Subcutaneous abdominal adipose tissue (tissue), 5 donors: ENCODE measurements at regions not wholly inside any gene's neighbourhood (a gene's known extent, or its start where the extent isn't known, plus 50 kb on each side); places are given as distances from the start of the nearest gene placed in this dataset.

Experiments used
- H3K27ac ChIP-seq: one replicate; pipeline ENCODE4 v1.7.0; 2013; ENCODE audit warnings: low read depth, mild to moderate bottlenecking, inconsistent platforms, low read length, moderate library complexity
- H3K27me3 ChIP-seq, 5 donors: one replicate each; pipeline ENCODE4 v1.7.0; 2013; ENCODE audit warnings: low read length in 5 of 5, inconsistent platforms in 1 of 5; ENCODE audit not compliant: control insufficient read depth in 5 of 5, insufficient read depth in 4 of 5
- H3K36me3 ChIP-seq, 5 donors: one replicate each; pipeline ENCODE4 v1.7.0; 2013; ENCODE audit warnings: low read length in 5 of 5; ENCODE audit not compliant: control insufficient read depth in 5 of 5, insufficient read depth in 5 of 5
- H3K4me1 ChIP-seq, 5 donors: one replicate each; pipeline ENCODE4 v1.7.0; 2013; ENCODE audit warnings: low read length in 5 of 5, mild to moderate bottlenecking in 3 of 5, moderate library complexity in 1 of 5; ENCODE audit not compliant: control insufficient read depth in 5 of 5, insufficient read depth in 5 of 5
- H3K4me3 ChIP-seq, 5 donors: one replicate each; pipeline ENCODE4 v1.7.0; 2013; ENCODE audit warnings: low read length in 5 of 5, low read depth in 1 of 5
- H3K9ac ChIP-seq, 5 donors: one replicate each; pipeline ENCODE4 v1.7.0; 2013; ENCODE audit warnings: low read length in 5 of 5, mild to moderate bottlenecking in 4 of 5, moderate library complexity in 3 of 5
- H3K9me3 ChIP-seq, 5 donors: one replicate each; pipeline ENCODE4 v1.7.0; 2013; ENCODE audit warnings: low read length in 5 of 5; ENCODE audit not compliant: control insufficient read depth in 5 of 5
- donor health status: healthy.
- donor health status: healthy.
- donor health status: healthy.
- donor health status: healthy.
- donor health status: healthy.

- no peak overlapping the region for H3K27ac ChIP-seq
- no peak overlapping the region for H3K9ac ChIP-seq
- H3K9me3 ChIP-seq = no peaks in the 10 kb centered on the region
- H3K27me3 ChIP-seq = no peaks in the 10 kb centered on the region
- H3K4me1 ChIP-seq = peaks cover 17 to 27% (median 21%) of the 10 kb centered on the region in 5 donors
- no peak overlapping the region for H3K4me3 ChIP-seq
- H3K36me3 ChIP-seq = no peaks in the 10 kb centered on the region
Observed at GRCh38 chr7:16060502-16060901, 360.8 kb downstream of the CRPPA start.

GRCh38 chr7:16055263-16055976 lies 365.9 kb downstream of the CRPPA start:
- H3K36me3 ChIP-seq = no peaks in the 10 kb centered on the region
- H3K27me3 ChIP-seq = no peaks in the 10 kb centered on the region
- no peak overlapping the region for H3K27ac ChIP-seq
- no peaks in the 10 kb centered on the region for H3K9me3 ChIP-seq
- H3K4me1 ChIP-seq = peaks cover 0 to 12% (median 0%) of the 10 kb centered on the region in 5 donors
- no peak overlapping the region for H3K4me3 ChIP-seq
- no peak overlapping the region for H3K9ac ChIP-seq

GRCh38 chr7:16051561-16052255 lies 365.2 kb upstream of the MEOX2 start:
- H3K4me1 ChIP-seq = peaks cover 0 to 12% (median 0%) of the 10 kb centered on the region in 5 donors

DNA sequence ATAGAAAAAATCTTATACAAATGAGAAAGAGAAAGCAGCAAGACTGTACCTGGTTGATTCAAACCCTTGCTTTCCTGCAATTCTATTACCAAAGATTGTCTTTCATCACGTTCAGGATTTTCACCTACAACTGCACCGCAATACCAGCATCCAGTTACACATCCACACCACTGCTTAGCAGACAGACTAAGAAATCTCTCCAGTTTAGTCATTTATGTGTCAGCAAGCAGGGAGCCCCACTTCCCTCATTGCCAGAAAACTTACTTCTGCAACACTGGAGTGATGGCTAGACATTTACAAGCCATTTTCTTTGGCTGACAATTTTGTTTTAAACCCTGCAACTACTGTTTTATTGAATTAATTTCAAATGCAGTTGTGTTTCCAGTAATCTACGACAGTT lies 359.6 kb upstream of the MEOX2 start:
- H3K4me3 ChIP-seq = no peak overlapping the region
- no peaks in the 10 kb centered on the region for H3K36me3 ChIP-seq
- no peak overlapping the region for H3K9ac ChIP-seq
- no peaks in the 10 kb centered on the region for H3K4me1 ChIP-seq
- no peaks in the 10 kb centered on the region for H3K27me3 ChIP-seq
- H3K9me3 ChIP-seq = no peaks in the 10 kb centered on the region
- H3K27ac ChIP-seq = no peak overlapping the region

More at GRCh38 chr7:16051561-16052255, 365.2 kb upstream of the MEOX2 start:
- Histone ChIP-seq H3K4me3 (no peak overlapping the region), H3K27ac (no peak overlapping the region), H3K9me3 (no peaks in the 10 kb centered on the region), H3K9ac (no peak overlapping the region), H3K36me3 (no peaks in the 10 kb centered on the region), H3K27me3 (no peaks in the 10 kb centered on the region)

GRCh38 chr7:16045296-16045695 lies 358.8 kb upstream of the MEOX2 start:
- Histone ChIP-seq H3K4me3 (no peak overlapping the region), H3K9me3 (no peaks in the 10 kb centered on the region), H3K27ac (no peak overlapping the region), H3K27me3 (no peaks in the 10 kb centered on the region), H3K9ac (no peak overlapping the region), H3K36me3 (no peaks in the 10 kb centered on the region), H3K4me1 (no peaks in the 10 kb centered on the region)

- Histone ChIP-seq H3K36me3 (no peaks in the 10 kb centered on the region), H3K4me3 (no peak overlapping the region), H3K9me3 (no peaks in the 10 kb centered on the region), H3K27ac (no peak overlapping the region), H3K9ac (no peak overlapping the region), H3K4me1 (no peaks in the 10 kb centered on the region), H3K27me3 (no peaks in the 10 kb centered on the region)
Observed at GRCh38 chr7:16044645-16045044, 358.2 kb upstream of the MEOX2 start.

DNA sequence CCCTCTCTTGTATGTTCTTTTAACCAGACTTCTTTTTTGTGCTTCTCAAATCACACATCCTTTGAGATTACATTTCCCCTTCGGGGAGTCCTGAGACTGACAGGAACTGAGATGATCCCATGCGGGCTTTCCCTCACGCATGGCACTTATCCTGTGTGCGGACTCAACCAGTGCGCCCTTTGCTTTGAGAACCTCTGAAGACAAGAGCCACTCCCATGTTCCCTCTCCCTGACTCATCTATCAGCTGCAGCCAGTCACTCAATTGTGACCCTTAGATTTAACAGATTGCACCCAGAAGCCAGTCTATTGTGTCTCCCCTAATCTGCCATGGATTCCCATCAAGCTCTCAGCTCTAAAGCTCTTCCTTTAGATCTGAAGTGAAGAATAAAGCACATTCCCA lies 353.9 kb upstream of the MEOX2 start:
- Histone ChIP-seq H3K27me3 (no peaks in the 10 kb centered on the region), H3K9me3 (no peaks in the 10 kb centered on the region), H3K9ac (peak overlapping the region in 1 of 5 donors; percentile 14), H3K36me3 (no peaks in the 10 kb centered on the region), H3K27ac (no peak overlapping the region), H3K4me1 (no peaks in the 10 kb centered on the region), H3K4me3 (no peak overlapping the region)

GRCh38 chr7:16038906-16039305 lies 352.4 kb upstream of the MEOX2 start:
- no peaks in the 10 kb centered on the region for H3K9me3 ChIP-seq
- no peak overlapping the region for H3K27ac ChIP-seq
- no peaks in the 10 kb centered on the region for H3K4me1 ChIP-seq
- H3K27me3 ChIP-seq = no peaks in the 10 kb centered on the region
- no peak overlapping the region for H3K4me3 ChIP-seq
- H3K9ac ChIP-seq = no peak overlapping the region
- no peaks in the 10 kb centered on the region for H3K36me3 ChIP-seq

DNA sequence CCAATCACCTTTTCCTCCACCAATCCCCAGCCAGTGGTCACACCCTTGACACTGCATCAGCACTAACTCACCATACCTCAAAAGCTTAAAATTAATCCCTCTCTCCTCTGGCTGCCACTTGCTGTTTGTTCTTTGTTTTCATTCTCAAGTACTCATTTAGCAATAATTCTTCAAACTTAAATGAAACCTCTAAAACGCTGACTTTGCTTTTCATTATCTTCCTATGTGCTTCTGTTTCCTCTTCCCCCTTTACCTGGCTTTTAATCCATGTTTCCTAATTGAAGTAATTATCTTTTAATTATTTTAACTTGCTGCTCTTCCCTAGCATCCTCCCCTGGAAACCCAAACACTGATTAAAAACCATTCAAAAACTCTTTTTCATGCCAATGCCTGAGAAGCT lies 348.9 kb upstream of the MEOX2 start:
- Histone ChIP-seq H3K27me3 (no peaks in the 10 kb centered on the region), H3K4me1 (no peaks in the 10 kb centered on the region), H3K27ac (no peak overlapping the region), H3K36me3 (no peaks in the 10 kb centered on the region), H3K4me3 (no peak overlapping the region), H3K9ac (no peak overlapping the region), H3K9me3 (no peaks in the 10 kb centered on the region)

DNA sequence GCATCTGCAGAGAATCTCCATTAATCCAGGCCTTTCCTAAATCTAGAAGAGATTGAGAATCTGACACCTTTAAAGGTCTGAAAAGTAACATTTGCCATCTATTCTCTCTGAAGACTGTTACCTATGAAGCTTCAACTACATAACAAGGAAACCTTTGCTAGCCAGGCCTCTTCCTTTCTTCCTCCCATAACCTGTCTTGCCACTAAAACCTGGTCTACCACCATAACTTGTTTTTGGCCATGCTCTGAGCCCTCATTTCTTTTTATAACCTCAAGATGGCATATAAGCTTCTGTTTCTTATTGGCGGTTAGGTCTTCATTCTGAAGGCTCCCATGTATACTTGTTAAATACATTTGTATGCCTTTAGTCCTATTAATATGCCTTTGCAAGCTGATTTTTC lies 348.4 kb upstream of the MEOX2 start:
- H3K27me3 ChIP-seq = no peaks in the 10 kb centered on the region
- no peak overlapping the region for H3K4me3 ChIP-seq
- H3K9me3 ChIP-seq = no peaks in the 10 kb centered on the region
- no peaks in the 10 kb centered on the region for H3K36me3 ChIP-seq
- H3K4me1 ChIP-seq = no peaks in the 10 kb centered on the region
- H3K27ac ChIP-seq = no peak overlapping the region
- H3K9ac ChIP-seq = no peak overlapping the region
